ENCODE measurements at regions not wholly inside any gene's neighbourhood (a gene's known extent, or its start where the extent isn't known, plus 50 kb on each side); places are given as distances from the start of the nearest gene placed in this dataset.
A peak's percentile ranks its signal among the peaks of the same experiment; 100 is the strongest.

DNA sequence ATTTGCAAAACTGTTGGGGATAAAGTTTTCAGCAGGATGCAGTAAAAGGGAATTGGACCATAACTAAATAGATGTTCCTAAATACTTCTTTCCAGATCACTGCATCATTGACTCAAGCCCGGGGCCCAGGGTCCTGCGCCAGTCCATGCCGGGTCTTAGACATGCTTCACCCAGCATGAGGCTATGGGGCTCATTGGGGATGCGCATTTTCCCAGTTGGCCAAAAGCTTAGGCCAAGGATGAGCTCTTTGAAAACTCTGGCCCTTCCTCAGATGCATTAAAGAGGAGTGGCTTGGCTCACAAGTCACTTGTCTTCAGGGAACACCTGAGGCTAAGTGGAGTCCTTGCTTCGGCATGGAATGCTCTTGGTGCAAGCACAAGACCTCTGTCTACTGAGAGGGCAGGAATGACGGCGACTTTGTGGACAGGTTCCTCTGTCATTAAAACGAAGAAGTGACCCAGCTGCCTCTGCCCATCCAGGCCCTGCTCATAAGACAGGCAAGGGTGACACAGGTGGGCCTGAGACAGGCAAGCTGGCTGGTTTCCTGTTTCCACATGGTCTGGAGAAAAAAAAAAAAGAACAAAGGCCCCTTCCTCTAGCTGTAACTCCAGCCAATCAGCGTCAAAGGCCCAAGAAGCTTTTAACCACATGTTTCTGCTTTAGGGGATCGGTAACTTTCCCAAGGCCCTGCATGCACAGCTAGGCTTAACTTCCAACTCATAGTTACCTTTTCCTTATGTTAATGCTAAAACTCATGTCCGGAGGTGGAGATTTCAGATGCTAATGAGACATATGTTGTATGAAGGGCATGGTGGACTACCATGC lies 81.4 kb upstream of the CDH4 start:
- peak overlapping the region; percentile 31 for H2BK120ac ChIP-seq (replicated peaks; ENCODE audit: low read depth, low read length)
- peak overlapping the region; percentile 18 to 19; a peak in 1 of 4 replicates for H3K4me2 ChIP-seq (ENCODE audit: insufficient read depth in 1 of 2, low read depth in 2 of 2, low read length in 2 of 2)
- no peak overlapping the region for H2AFZ ChIP-seq (ENCODE audit: low read length)
- no peak overlapping the region for H3K23ac ChIP-seq (ENCODE audit: insufficient read length)
- no peaks in the 10 kb centered on the region for H3K79me1 ChIP-seq (ENCODE audit: low read depth, low read length)
- 68% methylated on average over 11 of the region's 11 CpGs; no CpG with 5 or more reads in 1 of the 2 experiments for WGBS, 2 experiments (ENCODE audit: extremely low coverage in 1 of 2, insufficient coverage in 1 of 2, insufficient read length in 1 of 2, insufficient replicate concordance in 2 of 2, low coverage in 1 of 2, low lambda C conversion rate in 2 of 2, missing lambda C conversion rate in 1 of 2)
- peak overlapping the region; percentile 96 for H2BK20ac ChIP-seq (ENCODE audit: low read length)
- peak overlapping the region; percentile 94 for H3K4ac ChIP-seq (replicated peaks; ENCODE audit: insufficient read length, low read depth, low read length)
- no peak overlapping the region for H3K14ac ChIP-seq (ENCODE audit: insufficient read length)
- H2BK5ac ChIP-seq (ENCODE audit: low read depth, low read length): no peak overlapping the region; the same call in 1 of the 2 replicates
- no peak overlapping the region for H3K4me3 ChIP-seq (ENCODE audit: extremely low read depth in 1 of 4, insufficient read depth in 2 of 4, low read depth in 3 of 4, low read length in 4 of 4)
- FAIRE-seq: peak; percentile 75
- no peaks in the 10 kb centered on the region for H3K79me2 ChIP-seq (ENCODE audit: control insufficient read depth in 1 of 2, insufficient read depth in 2 of 2, low read length in 2 of 2)
- H3K23me2 ChIP-seq (ENCODE audit: low read depth, low read length): peaks cover 8% of the 10 kb centered on the region
- POLR2A ChIA-PET (ENCODE audit: partially characterized antibody): interaction anchor here (1.0 kb wide), 2 partner anchors 11 to 22 kb away, joined by 3 to 4 read pairs; no protein-coding TSS in a partner anchor
- H4K91ac ChIP-seq (replicated peaks; ENCODE audit: insufficient read length, low read length): peak overlapping the region; percentile 82
- CTCF ChIA-PET (ENCODE audit: partially characterized antibody): interaction anchor here (0.5 to 3.6 kb wide), 7 partner anchors 8 to 127 kb away, joined by 3 to 14 read pairs (median 4); no protein-coding TSS in a partner anchor
- no peaks in the 10 kb centered on the region for H3K36me3 ChIP-seq (ENCODE audit: control insufficient read depth in 2 of 4, insufficient read depth in 4 of 4, low read length in 3 of 4)
- DNase-seq (ENCODE audit: low read depth in 1 of 2, low spot score in 2 of 2): peak; percentile 21 to 71
- peaks cover 0 to 3% of the 10 kb centered on the region in 2 experiments for H4K20me1 ChIP-seq (replicated peaks in 1 of 2; ENCODE audit: control insufficient read depth in 1 of 2, insufficient read depth in 2 of 2, low read length in 2 of 2)
- no peak overlapping the region for H4K5ac ChIP-seq (ENCODE audit: insufficient read length, low read depth, low read length)
- peaks cover 0 to 30% (median 7%) of the 10 kb centered on the region in 4 experiments; a peak in 4 of 7 replicates for H3K27me3 ChIP-seq (replicated peaks in 1 of 4; ENCODE audit: control insufficient read depth in 3 of 4, extremely low read depth in 1 of 4, insufficient read depth in 3 of 4, low read length in 3 of 4)
- H3K27ac ChIP-seq (ENCODE audit: low read depth, low read length): no peak overlapping the region
- no peak overlapping the region for H4K8ac ChIP-seq (ENCODE audit: extremely low read depth, insufficient read depth, low read length)
- H3K9me3 ChIP-seq (ENCODE audit: insufficient read depth in 2 of 2, low read depth in 1 of 2, low read length in 1 of 2): no peaks in the 10 kb centered on the region; a peak in 1 of 4 replicates
- H3K4me1 ChIP-seq (replicated peaks in 1 of 4; ENCODE audit: control insufficient read depth in 3 of 4, insufficient read depth in 4 of 4, low read length in 3 of 4): peaks cover 4 to 11% (median 9%) of the 10 kb centered on the region in 4 experiments
- H3K18ac ChIP-seq (ENCODE audit: extremely low read depth, low read length): peak overlapping the region; percentile 97
- peak overlapping the region; percentile 10; the same call in 1 of the 2 replicates for H2BK12ac ChIP-seq (ENCODE audit: low read depth, low read length)
- H2AK5ac ChIP-seq (ENCODE audit: low read depth, low read length): peak overlapping the region; percentile 95; the same call in 1 of the 2 replicates
- H3K9ac ChIP-seq (replicated peaks in 1 of 4; ENCODE audit: extremely low read depth in 1 of 4, low read depth in 3 of 4, low read length in 3 of 4): no peak overlapping the region
- H2BK15ac ChIP-seq (ENCODE audit: low read length): peak overlapping the region; percentile 65; the same call in 1 of the 2 replicates
- no peak overlapping the region for H3K56ac ChIP-seq (replicated peaks; ENCODE audit: insufficient read length, low read depth, low read length)
- TF ChIP-seq RAD21 (IDR thresholded peaks at IDR 0.05 in 1 of 2, conservative IDR thresholded peaks at IDR 0.05 in 1 of 2; ENCODE audit: low read depth in 2 of 2, low read length in 2 of 2) (no peak), BRCA1 (IDR thresholded peaks at IDR 0.05; ENCODE audit: low read depth, low read length) (no peak), CTBP2 (IDR thresholded peaks at IDR 0.05; ENCODE audit: borderline replicate concordance, insufficient read depth, insufficient read length, low read length) (peak; percentile 31), KDM4A (IDR thresholded peaks at IDR 0.05; ENCODE audit: low read depth, low read length, severe bottlenecking) (no peak), SP1 (IDR thresholded peaks at IDR 0.05; ENCODE audit: low read depth, low read length) (peak; percentile 96), NRF1 (IDR thresholded peaks at IDR 0.05; ENCODE audit: low read depth, low read length) (no peak), JUND (IDR thresholded peaks at IDR 0.05; ENCODE audit: low read length) (peak; percentile 26; the same call in 1 of the 2 replicates), GTF2F1 (IDR thresholded peaks at IDR 0.05; ENCODE audit: borderline replicate concordance, low read depth, low read length) (no peak), EZH2 (IDR thresholded peaks at IDR 0.05; ENCODE audit: low read depth, low read length, severe bottlenecking) (no peak), SIN3A (conservative IDR thresholded peaks at IDR 0.05 in 1 of 2, IDR thresholded peaks at IDR 0.05 in 1 of 2; ENCODE audit: low read depth in 1 of 2, low read length in 2 of 2) (no peak), CBX5 (IDR thresholded peaks at IDR 0.05; ENCODE audit: low read depth, low read length) (no peak)

Data from H1 (cell line).